ENCODE measurements at regions not wholly inside any gene's neighbourhood (a gene's known extent, or its start where the extent isn't known, plus 50 kb on each side); places are given as distances from the start of the nearest gene placed in this dataset.

- no peak for ATAC-seq
- TF ChIP-seq GLIS3 (CRISPR knock-in tag; IDR thresholded peaks at IDR 0.05), result no peak
- no peak for TF ChIP-seq CSDC2 (CRISPR knock-in tag; IDR thresholded peaks at IDR 0.05)
- TF ChIP-seq ZFP3 (CRISPR knock-in tag; IDR thresholded peaks at IDR 0.05), result no peak
- no peak for TF ChIP-seq ZNF565 (CRISPR knock-in tag; conservative IDR thresholded peaks at IDR 0.05; ENCODE audit: low read depth)
- no peak for TF ChIP-seq BACH2 (CRISPR knock-in tag; IDR thresholded peaks at IDR 0.05; ENCODE audit: borderline replicate concordance)
- TF ChIP-seq ZFP30 (CRISPR knock-in tag; IDR thresholded peaks at IDR 0.05), result no peak
- no peak for TF ChIP-seq TCF4 (CRISPR knock-in tag; IDR thresholded peaks at IDR 0.05; ENCODE audit: borderline replicate concordance)
- TF ChIP-seq, protein P1, sequence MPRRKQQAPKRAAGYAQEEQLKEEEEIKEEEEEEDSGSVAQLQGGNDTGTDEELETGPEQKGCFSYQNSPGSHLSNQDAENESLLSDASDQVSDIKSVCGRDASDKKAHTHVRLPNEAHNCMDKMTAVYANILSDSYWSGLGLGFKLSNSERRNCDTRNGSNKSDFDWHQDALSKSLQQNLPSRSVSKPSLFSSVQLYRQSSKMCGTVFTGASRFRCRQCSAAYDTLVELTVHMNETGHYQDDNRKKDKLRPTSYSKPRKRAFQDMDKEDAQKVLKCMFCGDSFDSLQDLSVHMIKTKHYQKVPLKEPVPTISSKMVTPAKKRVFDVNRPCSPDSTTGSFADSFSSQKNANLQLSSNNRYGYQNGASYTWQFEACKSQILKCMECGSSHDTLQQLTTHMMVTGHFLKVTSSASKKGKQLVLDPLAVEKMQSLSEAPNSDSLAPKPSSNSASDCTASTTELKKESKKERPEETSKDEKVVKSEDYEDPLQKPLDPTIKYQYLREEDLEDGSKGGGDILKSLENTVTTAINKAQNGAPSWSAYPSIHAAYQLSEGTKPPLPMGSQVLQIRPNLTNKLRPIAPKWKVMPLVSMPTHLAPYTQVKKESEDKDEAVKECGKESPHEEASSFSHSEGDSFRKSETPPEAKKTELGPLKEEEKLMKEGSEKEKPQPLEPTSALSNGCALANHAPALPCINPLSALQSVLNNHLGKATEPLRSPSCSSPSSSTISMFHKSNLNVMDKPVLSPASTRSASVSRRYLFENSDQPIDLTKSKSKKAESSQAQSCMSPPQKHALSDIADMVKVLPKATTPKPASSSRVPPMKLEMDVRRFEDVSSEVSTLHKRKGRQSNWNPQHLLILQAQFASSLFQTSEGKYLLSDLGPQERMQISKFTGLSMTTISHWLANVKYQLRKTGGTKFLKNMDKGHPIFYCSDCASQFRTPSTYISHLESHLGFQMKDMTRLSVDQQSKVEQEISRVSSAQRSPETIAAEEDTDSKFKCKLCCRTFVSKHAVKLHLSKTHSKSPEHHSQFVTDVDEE (CRISPR knock-in tag; IDR thresholded peaks at IDR 0.05), result no peak
- no peak for TF ChIP-seq PATZ1 (CRISPR knock-in tag; IDR thresholded peaks at IDR 0.05; ENCODE audit: borderline replicate concordance)
- no peak for TF ChIP-seq RARB (CRISPR knock-in tag; IDR thresholded peaks at IDR 0.05)
Observed at GRCh38 chr4:94000559-94000958, 172.0 kb downstream of the ATOH1 start.

DNA sequence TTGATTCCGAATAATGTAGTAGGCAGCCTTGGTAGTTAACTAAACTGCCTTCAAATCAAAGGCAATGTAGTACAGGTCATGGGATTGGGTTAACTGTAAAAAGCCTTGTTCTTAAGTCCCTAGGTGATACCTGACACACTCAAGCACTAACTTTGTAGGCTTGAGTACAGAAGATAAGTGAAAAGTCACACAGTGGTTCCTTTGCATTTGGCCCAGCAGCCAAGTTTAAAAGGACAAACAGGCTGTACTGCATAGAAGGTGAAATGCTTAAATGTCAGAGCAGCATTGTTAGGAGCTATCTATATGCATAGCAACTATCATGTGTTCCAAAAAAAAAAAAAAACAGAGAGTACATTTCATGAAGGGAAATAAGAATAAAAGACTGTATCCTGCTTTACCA is 178.4 kb downstream of the ATOH1 start:
- no peak for TF ChIP-seq ISL1 (CRISPR knock-in tag; IDR thresholded peaks at IDR 0.05)
- TF ChIP-seq BACH2 (CRISPR knock-in tag; IDR thresholded peaks at IDR 0.05; ENCODE audit: borderline replicate concordance), result no peak
- no peak for TF ChIP-seq PATZ1 (CRISPR knock-in tag; IDR thresholded peaks at IDR 0.05; ENCODE audit: borderline replicate concordance)
- no peak for ATAC-seq

GRCh38 chr4:94011190-94011589 is 182.6 kb downstream of the ATOH1 start:
- TF ChIP-seq CSRNP3 (CRISPR knock-in tag; IDR thresholded peaks at IDR 0.05), result no peak
- TF ChIP-seq TOX (CRISPR knock-in tag; IDR thresholded peaks at IDR 0.05; ENCODE audit: borderline replicate concordance), result no peak
- TF ChIP-seq, protein P1 (CRISPR knock-in tag; IDR thresholded peaks at IDR 0.05), result no peak
- TF ChIP-seq POU6F1 (CRISPR knock-in tag; IDR thresholded peaks at IDR 0.05; ENCODE audit: borderline replicate concordance, low read depth), result no peak
- TF ChIP-seq, protein P2, sequence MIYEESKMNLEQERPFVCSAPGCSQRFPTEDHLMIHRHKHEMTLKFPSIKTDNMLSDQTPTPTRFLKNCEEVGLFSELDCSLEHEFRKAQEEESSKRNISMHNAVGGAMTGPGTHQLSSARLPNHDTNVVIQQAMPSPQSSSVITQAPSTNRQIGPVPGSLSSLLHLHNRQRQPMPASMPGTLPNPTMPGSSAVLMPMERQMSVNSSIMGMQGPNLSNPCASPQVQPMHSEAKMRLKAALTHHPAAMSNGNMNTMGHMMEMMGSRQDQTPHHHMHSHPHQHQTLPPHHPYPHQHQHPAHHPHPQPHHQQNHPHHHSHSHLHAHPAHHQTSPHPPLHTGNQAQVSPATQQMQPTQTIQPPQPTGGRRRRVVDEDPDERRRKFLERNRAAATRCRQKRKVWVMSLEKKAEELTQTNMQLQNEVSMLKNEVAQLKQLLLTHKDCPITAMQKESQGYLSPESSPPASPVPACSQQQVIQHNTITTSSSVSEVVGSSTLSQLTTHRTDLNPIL (CRISPR knock-in tag; IDR thresholded peaks at IDR 0.05; ENCODE audit: low read depth), result no peak
- TF ChIP-seq ARNTL (CRISPR knock-in tag; IDR thresholded peaks at IDR 0.05; ENCODE audit: borderline replicate concordance, low read depth), result no peak
- no peak for TF ChIP-seq GLIS3 (CRISPR knock-in tag; IDR thresholded peaks at IDR 0.05)
- no peak for ATAC-seq
